ENCODE measurements at regions not wholly inside any gene's neighbourhood (a gene's known extent, or its start where the extent isn't known, plus 50 kb on each side); places are given as distances from the start of the nearest gene placed in this dataset.

DNA sequence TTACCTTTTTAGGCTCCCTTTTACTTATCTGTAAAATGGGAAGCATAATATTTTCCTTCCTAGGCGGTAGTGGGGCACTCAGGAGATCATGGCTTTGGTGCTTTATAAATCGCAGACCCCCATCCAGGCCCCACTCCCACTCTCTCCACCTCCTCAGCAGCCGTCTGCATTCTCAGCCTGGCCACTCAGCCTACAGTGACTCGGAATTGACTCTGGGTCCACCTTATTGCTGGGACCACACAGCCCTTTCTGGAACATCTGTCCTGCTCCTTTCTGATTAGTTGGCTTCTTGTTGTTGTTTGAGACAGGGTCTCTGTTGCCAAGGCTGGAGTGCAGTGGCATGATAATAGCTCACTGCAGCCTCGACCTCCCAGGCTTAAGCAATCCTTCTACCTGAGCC, 76.5 kb downstream of the RPLP1 start:
- intact Hi-C loops (cut with DNase I; ENCODE audit: low total_unique reads), result no loop called here
- 88 to 91% methylated on average over 3 to 5 of the region's 5 CpGs for WGBS, 2 donors (ENCODE audit: low coverage in 1 of 2)
- Histone ChIP-seq H3K36me3 (no peaks in the 10 kb centered on the region), H3K4me3 (no peak overlapping the region), H3K9me3 (no peaks in the 10 kb centered on the region), H3K4me1 (peaks cover 0 to 12% (median 10%) of the 10 kb centered on the region in 4 donors), H3K27ac (no peak overlapping the region), H3K27me3 (no peaks in the 10 kb centered on the region)
- DNase-seq, result no peak
- no peak for TF ChIP-seq POLR2A (IDR thresholded peaks at IDR 0.05)
- in situ Hi-C loops (cut with MboI; ENCODE audit: low pct_ligation_motif_present in 1 of 4, low pct_unique_long_range_greater_than_20kb in 1 of 4, low sequenced_read_pairs in 3 of 4), result no loop called here

GRCh38 chr15:69529961-69530633, 77.5 kb downstream of the RPLP1 start:
- in situ Hi-C loops (cut with MboI; ENCODE audit: low pct_ligation_motif_present in 1 of 4, low pct_unique_long_range_greater_than_20kb in 1 of 4, low sequenced_read_pairs in 3 of 4), result no loop called here
- Histone ChIP-seq H3K27ac (no peak overlapping the region), H3K9me3 (no peaks in the 10 kb centered on the region), H3K36me3 (no peaks in the 10 kb centered on the region), H3K27me3 (no peaks in the 10 kb centered on the region), H3K4me1 (peaks cover 0 to 3% (median under 1%) of the 10 kb centered on the region in 4 donors), H3K4me3 (no peak overlapping the region)
- 63 to 70% methylated on average over 6 of the region's 6 CpGs for WGBS, 2 donors (ENCODE audit: low coverage in 1 of 2)
- no peak for DNase-seq
- TF ChIP-seq CTCF (IDR thresholded peaks at IDR 0.05) (no peak), POLR2A (IDR thresholded peaks at IDR 0.05) (no peak), EP300 (IDR thresholded peaks at IDR 0.05; ENCODE audit: low read depth) (no peak), POLR2AphosphoS5 (IDR thresholded peaks at IDR 0.05) (no peak)
- intact Hi-C loops (cut with DNase I; ENCODE audit: low total_unique reads), result no loop called here

GRCh38 chr15:69530991-69531664, 78.5 kb downstream of the RPLP1 start:
- Histone ChIP-seq H3K9me3 (no peaks in the 10 kb centered on the region), H3K27me3 (no peaks in the 10 kb centered on the region), H3K36me3 (no peaks in the 10 kb centered on the region), H3K4me1 (no peaks in the 10 kb centered on the region), H3K27ac (no peak overlapping the region), H3K4me3 (no peak overlapping the region)
- 66 to 80% methylated on average over 1 to 11 of the region's 13 CpGs for WGBS, 2 donors (ENCODE audit: low coverage in 1 of 2)
- intact Hi-C loops (cut with DNase I; ENCODE audit: low total_unique reads) (no loop called here), in situ Hi-C loops (cut with MboI; ENCODE audit: low pct_ligation_motif_present in 1 of 4, low pct_unique_long_range_greater_than_20kb in 1 of 4, low sequenced_read_pairs in 3 of 4) (no loop called here)
- TF ChIP-seq POLR2AphosphoS5 (IDR thresholded peaks at IDR 0.05), result no peak
- TF ChIP-seq EP300 (IDR thresholded peaks at IDR 0.05; ENCODE audit: low read depth), result no peak
- TF ChIP-seq CTCF (IDR thresholded peaks at IDR 0.05), result no peak
- TF ChIP-seq POLR2A (IDR thresholded peaks at IDR 0.05), result no peak
- no peak for DNase-seq

- Histone ChIP-seq H3K9me3 (no peaks in the 10 kb centered on the region), H3K27ac (no peak overlapping the region), H3K4me1 (no peaks in the 10 kb centered on the region), H3K27me3 (no peaks in the 10 kb centered on the region), H3K36me3 (no peaks in the 10 kb centered on the region), H3K4me3 (no peak overlapping the region)
- in situ Hi-C loops (cut with MboI; ENCODE audit: low pct_ligation_motif_present in 1 of 4, low pct_unique_long_range_greater_than_20kb in 1 of 4, low sequenced_read_pairs in 3 of 4) (no loop called here), intact Hi-C loops (cut with DNase I; ENCODE audit: low total_unique reads) (no loop called here)
- no peak for TF ChIP-seq POLR2AphosphoS5 (IDR thresholded peaks at IDR 0.05)
- no peak for TF ChIP-seq POLR2A (IDR thresholded peaks at IDR 0.05)
- no peak for TF ChIP-seq EP300 (IDR thresholded peaks at IDR 0.05; ENCODE audit: low read depth)
- TF ChIP-seq CTCF (IDR thresholded peaks at IDR 0.05), result no peak
- WGBS, 2 donors (ENCODE audit: low coverage in 1 of 2), result 56% methylated on average over 6 of the region's 6 CpGs; no CpG with 5 or more reads in 1 of the 2 donors
- no peak for DNase-seq
These were observed 79.0 kb downstream of the RPLP1 start for GRCh38 chr15:69531665-69532027.
